ENCODE measurements at regions not wholly inside any gene's neighbourhood (a gene's known extent, or its start where the extent isn't known, plus 50 kb on each side); places are given as distances from the start of the nearest gene placed in this dataset.
"Not testable (repeated sequence)": the region's sequence is repeated elsewhere in the genome, so short reads cannot be mapped to it uniquely, and the experiment has no call there.

DNA sequence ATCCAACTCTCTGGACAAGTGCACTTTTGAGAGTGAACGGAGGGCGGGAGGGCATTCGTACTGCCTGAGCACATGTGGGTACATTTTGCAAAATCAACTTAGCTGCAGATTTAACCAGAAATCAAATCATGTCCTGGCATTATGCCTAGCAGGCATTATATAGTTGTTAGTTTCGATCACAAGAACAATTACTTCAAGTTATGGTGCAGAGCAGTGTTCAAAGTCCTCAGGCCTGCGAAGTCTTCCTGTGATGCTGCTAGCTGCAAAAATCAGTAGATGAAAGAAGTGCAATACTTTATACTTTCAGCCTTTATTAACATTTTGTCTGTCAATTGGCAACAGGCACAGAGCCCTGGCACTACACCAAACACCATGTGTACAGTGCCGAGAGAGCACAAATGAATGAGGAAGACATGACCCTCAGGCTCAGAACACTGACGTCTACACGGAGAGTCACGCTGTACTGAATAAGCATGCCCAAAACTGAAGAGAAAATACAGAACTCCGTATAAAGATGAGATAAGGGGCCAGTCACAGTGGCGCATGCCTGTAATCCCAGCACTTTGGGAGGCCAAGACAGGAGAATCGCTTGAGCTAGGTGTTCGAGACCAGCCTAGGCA lies 92.1 kb upstream of the CREB1 start:
- DNase-seq (ENCODE audit: low read depth) = no peak
- TF ChIP-seq, protein P1, sequence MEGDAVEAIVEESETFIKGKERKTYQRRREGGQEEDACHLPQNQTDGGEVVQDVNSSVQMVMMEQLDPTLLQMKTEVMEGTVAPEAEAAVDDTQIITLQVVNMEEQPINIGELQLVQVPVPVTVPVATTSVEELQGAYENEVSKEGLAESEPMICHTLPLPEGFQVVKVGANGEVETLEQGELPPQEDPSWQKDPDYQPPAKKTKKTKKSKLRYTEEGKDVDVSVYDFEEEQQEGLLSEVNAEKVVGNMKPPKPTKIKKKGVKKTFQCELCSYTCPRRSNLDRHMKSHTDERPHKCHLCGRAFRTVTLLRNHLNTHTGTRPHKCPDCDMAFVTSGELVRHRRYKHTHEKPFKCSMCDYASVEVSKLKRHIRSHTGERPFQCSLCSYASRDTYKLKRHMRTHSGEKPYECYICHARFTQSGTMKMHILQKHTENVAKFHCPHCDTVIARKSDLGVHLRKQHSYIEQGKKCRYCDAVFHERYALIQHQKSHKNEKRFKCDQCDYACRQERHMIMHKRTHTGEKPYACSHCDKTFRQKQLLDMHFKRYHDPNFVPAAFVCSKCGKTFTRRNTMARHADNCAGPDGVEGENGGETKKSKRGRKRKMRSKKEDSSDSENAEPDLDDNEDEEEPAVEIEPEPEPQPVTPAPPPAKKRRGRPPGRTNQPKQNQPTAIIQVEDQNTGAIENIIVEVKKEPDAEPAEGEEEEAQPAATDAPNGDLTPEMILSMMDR (IDR thresholded peaks at IDR 0.05; ENCODE audit: control insufficient read depth, insufficient read depth, low read depth, low read length, missing control alignments) = no peak
- H3K4me3 ChIP-seq (ENCODE audit: control insufficient read depth, low read depth, low read length) = no peak overlapping the region

DNA sequence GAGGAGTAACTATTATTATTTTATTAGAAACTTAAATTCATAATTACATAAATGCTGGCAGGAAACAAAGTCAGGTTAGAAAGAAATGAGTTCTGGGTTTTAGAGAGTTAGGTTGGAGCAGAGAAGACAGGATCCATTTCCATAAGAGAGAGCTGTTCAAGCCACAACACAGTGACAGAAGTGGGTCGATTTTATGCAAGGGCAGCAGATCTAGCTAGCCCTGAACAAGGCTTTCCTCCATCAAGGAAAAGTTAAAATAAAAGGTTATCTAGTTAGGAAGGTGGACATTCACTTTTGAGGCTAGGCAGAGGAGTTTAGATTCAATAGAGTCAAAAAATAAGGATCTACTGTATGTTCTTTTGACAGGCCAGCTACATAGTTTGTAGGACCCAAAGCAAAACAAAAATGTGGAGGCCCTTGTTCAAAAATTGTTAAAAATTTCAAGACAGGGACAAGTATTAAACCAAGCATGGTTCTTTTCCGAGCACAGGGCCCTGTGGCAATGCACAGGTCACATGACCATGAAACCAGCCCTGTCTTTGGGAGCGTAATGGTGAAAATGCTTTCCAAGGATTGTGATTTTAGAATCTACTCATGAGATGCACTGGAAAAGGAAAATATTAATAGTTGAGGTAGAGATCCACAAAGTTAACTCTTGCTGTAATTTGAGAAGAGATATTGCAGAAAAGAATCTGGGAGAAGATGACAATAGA lies 91.2 kb upstream of the CREB1 start:
- DNase-seq (ENCODE audit: low read depth) = no peak
- H3K4me3 ChIP-seq (ENCODE audit: control insufficient read depth, low read depth, low read length) = no peak overlapping the region
- TF ChIP-seq, protein P1 (IDR thresholded peaks at IDR 0.05; ENCODE audit: control insufficient read depth, insufficient read depth, low read depth, low read length, missing control alignments) = no peak

DNA sequence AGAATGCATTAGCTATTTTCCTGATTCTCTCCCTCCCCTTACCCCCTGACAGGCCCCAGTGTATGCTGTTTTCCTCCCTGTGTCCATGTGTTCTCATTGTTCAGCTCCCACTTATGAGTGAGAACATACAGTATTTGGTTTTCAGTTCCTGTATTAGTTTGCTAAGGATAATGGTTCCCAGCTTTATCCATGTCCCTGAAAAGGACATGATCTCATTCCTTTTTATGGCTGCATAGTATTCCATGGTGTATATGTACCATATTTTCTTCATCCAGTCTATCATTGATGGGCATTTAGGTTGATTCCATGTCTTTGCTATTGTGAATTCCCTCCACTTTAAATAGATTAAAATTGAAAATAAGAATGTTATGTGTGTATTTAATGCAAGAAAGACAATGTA lies 89.9 kb upstream of the CREB1 start:
- not testable (repeated sequence) for DNase-seq (ENCODE audit: low read depth); H3K4me3 ChIP-seq (ENCODE audit: control insufficient read depth, low read depth, low read length)

DNA sequence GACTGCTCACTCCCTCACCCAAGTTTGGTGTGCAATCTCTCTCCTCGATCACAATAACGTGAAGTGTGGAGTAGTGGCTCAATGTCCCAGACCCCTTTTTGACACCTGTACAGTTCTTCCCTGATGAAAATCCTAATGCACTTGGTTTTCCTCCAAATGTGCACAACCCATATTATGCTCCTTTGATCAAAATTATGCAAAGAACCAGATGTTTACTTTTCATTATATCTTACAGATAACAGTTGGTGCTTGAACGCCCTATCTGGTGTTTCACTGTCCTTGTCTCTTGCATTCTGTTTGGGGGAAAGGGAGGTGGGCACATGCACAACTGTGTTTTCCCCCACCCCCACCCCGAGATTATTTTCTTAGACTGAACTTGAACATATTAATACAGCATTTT lies 85.0 kb upstream of the CREB1 start:
- TF ChIP-seq, protein P1 (IDR thresholded peaks at IDR 0.05; ENCODE audit: control insufficient read depth, insufficient read depth, low read depth, low read length, missing control alignments) = no peak
- no peak overlapping the region for H3K4me3 ChIP-seq (ENCODE audit: control insufficient read depth, low read depth, low read length)
- no peak for DNase-seq (ENCODE audit: low read depth)

DNA sequence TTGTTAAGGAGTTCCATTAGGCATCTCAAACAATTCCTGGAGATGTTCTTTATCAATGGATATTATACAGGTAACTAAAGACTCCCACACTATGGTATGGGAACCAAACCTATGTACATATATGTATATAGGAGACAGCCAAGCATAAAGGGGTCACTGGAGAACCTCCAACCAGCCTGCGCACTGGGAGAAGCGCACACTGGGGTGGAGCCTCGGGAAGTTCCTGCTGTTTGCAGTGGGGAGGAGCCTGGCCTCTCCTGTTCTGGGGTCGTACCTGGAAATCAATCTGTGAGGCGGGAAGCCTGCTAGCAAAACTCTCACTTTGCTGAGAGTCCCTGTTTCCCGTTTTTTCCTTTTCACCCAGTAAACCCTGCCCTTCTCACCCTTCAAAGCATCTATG lies 83.1 kb upstream of the CREB1 start:
- no peak overlapping the region for H3K4me3 ChIP-seq (ENCODE audit: control insufficient read depth, low read depth, low read length)
- no peak for DNase-seq (ENCODE audit: low read depth)
- TF ChIP-seq, protein P1 (IDR thresholded peaks at IDR 0.05; ENCODE audit: control insufficient read depth, insufficient read depth, low read depth, low read length, missing control alignments) = no peak

DNA sequence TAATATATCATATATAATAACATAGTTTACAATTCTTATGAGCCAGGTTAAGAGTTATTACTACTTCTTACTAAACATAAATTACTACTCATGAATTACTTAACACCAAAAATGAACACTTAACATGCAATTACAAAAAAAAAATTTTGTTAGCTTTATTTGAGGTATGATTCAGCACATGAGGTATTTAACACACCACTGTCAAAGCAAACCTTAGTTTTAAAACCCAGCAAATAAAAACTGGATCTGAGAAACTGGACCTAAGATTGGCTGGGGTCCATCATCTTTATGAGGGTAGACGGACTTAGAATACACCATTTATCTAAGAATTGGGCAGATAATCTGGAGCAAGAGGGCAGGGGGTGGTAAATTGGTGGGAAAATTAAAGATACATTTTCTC lies 81.8 kb upstream of the CREB1 start:
- H3K4me3 ChIP-seq (ENCODE audit: control insufficient read depth, low read depth, low read length) = no peak overlapping the region
- DNase-seq (ENCODE audit: low read depth) = no peak
- TF ChIP-seq, protein P1 (IDR thresholded peaks at IDR 0.05; ENCODE audit: control insufficient read depth, insufficient read depth, low read depth, low read length, missing control alignments) = no peak

DNA sequence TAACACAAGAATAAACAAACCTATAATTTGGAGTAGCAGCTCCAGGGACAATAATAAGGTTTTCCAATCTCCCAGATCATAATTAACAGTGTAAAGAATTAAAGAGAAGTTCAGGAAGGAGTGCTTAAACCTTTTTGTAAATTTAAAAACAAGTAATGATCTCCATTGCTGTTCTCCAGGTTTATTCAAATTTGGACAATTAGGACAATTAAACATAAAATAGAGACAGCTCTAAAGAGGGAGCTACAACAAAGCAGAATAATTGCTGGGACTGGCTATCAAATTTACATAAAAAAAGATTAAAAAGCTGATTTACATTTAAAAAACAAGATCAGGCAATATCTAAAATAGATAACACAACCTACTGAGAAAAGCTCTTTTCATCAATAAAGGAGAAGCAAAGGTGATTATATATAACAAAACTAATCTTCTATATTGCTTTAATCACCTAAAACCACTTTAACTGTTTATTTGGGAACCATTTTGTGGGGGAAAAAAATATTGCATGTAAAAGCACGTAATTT lies 80.1 kb upstream of the CREB1 start:
- H3K4me3 ChIP-seq (ENCODE audit: control insufficient read depth, low read depth, low read length) = no peak overlapping the region
- TF ChIP-seq, protein P1 (IDR thresholded peaks at IDR 0.05; ENCODE audit: control insufficient read depth, insufficient read depth, low read depth, low read length, missing control alignments) = no peak
- no peak for DNase-seq (ENCODE audit: low read depth)

Data from AG09309 (cell line).